ENCODE measurements at regions not wholly inside any gene's neighbourhood (a gene's known extent, or its start where the extent isn't known, plus 50 kb on each side); places are given as distances from the start of the nearest gene placed in this dataset.
"Not testable (repeated sequence)": the region's sequence is repeated elsewhere in the genome, so short reads cannot be mapped to it uniquely, and the experiment has no call there.

DNA sequence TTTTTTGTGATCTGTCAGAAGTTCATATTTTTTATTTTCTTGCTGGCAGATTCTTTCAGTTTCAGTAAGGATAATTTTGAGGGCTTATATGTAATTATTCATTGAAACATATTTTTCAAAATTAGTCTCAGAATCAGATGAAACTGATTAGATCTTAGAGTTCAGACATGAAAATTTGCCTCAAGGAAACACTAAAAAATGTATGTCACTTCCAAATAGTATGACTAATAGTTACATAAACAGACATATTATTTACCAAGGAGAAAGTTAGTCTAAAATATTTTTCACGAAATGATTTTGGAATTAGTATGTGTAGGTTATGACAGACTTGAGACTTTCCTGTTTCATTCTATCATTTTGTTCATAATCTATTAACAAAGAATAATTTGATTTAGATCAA lies 628.6 kb downstream of the CCDC85A start:
- no peak for DNase-seq

DNA sequence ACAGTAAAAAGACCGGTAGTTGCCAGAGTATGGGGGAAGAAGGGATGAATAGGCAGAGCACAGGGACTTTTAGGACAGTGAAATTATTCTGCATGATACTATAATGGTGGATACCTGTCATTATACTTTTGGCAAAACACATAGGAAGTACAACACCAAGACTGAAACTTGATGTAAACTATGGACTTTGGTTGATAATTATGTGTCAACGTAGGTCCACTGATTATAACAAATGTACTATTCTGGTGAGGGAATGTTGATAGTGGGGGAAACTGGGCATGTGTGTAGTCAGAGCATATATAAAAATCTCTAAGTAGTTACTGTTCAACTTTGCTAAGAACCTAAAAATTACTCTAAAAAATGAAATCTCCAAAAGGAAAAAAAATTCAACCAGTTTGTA lies 629.7 kb downstream of the CCDC85A start:
- no peak for DNase-seq

DNA sequence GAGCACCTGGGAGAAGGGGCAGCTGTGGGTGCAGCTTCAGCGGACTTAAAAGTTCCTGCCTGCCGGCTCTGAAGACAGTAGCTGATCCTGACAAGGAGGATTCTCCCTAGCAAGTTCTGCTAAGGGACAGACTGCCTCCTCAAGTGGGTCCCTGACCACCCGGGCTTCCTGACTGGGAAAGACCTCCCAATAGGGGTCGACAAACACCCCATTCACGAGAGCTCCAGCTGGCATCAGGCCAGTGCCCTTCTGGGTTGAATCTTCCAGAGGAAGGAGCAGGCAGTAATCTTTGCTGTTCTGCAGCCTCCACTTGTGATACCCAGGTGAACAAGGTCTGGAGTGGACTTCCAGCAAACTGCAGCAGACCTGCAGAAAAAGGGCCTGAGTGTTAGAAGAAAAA lies 632.9 kb downstream of the CCDC85A start:
- DNase-seq: no peak

DNA sequence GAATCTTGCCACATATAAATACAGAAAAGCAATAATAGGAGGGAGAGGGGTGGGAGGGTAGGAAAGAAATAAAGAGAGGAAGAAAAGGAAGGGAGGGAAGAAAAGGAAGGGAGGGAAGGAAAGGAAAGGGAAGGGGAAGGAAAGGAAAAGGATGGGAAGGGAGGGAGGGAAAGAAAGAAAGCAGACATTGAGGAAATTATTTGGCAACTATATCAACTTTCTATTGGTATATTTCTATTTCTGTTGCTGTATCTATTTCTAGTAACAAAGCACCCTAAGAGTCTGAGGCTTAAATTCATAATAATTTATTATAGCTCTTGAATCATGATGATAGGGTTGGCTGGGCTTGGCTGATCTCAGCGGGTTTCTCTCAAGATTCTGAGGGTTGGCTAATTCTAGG lies 648.0 kb downstream of the CCDC85A start:
- DNase-seq: no peak

DNA sequence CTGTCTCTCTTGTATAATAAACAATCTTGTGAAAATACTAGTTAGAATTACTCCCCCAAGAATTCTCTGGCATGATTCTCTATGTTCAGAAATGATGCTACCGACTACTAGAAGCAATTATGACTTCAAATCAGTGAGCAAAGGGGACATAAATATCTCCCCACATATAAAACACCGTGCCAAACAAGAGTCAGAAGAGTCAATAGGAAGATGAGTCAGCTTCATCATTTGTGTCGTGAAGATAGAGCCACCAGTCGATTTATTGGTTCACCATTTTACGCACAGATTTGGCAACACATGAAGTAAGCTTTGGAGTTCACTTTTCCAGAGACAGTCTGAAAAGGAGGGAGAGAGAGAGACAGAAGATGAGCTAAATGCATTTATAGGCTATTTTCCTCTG lies 650.9 kb downstream of the CCDC85A start:
- no peak for DNase-seq

DNA sequence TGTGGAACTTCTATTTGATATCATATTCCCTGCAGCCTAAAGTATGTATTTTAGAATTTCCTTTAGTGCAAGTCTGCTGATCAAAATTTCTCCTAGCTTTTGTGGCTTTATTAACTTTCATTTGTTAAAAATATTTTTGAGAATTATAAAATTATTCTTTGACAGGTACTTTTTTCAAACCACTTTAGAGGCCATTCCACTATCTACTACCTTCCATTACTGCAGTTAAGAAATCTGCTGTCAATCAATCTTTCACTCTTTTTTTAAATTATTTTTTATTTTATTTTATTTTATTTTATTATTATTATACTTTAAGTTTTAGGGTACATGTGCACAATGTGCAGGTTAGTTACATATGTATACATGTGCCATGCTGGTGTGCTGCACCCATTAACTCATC lies 656.2 kb downstream of the CCDC85A start:
- not testable (repeated sequence) for DNase-seq

DNA sequence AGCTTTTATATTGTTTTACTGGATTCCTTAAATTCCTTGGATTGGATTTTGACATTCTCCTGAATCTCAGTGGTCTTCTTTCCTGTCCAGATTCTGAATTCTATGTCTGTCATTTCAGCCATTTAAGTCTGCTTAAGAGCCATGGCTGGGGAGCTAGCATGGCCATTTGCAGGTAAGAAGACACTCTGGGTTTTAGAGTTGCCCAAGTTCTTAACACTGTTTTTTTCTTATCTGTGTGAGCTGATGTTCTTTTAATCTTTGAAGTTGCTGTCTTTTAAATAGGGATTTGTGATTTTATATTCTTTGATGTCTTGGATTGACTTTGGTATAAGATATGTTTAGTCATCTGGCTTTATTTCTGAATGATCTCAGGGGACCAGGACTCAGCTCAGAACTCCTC lies 677.2 kb downstream of the CCDC85A start:
- no peak for DNase-seq

DNA sequence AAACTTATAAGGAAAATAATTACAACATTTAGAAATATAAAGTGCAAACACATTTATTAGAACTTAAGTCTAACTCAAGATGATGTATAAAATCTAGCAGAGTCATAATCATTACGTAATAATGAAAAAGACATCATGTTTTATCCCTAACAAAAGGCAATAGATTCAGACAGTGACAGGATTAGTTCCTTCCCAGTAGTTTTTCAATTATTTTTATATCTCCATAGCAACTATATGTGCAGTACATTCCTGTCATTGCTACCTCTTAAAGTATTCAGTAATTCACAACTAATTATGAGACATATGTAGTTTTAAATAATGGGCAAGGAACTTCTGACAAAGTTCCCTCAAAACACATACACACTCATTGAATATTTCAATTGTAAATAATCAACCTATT lies 687.9 kb downstream of the CCDC85A start:
- DNase-seq: no peak

DNA sequence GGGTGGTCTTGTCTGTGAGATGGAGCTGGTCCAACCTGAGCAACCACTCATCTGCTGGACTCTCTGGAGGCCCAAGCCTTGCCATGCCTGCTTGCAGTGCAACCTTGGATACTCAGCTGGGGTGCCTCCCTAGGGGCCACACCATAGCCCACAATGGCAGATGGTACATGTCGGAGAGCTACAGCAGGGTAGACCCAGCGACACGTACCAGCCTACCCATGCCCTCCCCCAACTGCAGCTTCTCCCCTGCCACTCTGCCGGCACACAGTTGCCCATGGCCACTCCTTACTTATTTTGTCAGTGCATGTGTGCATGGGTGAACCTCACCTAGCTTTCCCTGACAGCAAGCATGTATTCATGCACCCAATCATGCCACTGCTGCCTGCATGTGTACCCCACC lies 690.9 kb downstream of the CCDC85A start:
- no peak for DNase-seq

DNA sequence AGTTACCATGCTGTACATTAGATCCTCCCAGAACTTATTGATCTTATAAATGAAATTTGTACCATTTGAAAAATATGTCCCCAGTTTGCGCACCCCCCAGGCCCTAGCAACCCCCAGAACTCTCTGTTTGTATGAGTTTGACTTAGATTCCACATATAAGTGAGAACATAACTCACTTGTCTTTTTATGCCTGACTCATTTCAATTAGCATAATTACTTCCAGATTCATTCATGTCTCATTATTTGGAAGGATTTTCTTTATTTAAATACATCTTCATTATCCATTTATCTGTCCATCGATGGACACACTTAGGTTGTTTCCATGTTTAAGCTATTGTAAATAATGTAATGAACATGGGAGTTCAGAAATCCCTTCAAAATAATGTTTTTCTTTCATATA lies 705.9 kb downstream of the CCDC85A start:
- no peak for DNase-seq

DNA sequence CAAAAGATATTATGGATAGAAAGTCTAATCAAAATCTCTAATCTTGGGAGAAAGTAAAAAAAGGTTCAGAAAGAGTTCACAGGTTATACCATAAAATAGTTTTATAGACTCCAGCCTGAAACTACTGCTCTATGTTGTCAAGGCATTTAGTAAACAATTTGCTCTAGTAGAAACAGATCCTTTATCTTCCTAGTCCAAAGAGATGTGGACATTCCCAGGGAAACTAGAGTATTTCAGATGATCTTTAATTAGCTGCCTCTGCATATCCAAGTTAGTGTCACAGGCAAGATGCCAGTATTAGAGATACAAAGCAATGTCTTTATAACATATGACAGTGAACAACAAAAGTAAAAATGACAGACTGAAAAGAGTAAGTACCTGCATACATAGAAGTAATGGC lies 708.6 kb downstream of the CCDC85A start:
- no peak for DNase-seq

DNA sequence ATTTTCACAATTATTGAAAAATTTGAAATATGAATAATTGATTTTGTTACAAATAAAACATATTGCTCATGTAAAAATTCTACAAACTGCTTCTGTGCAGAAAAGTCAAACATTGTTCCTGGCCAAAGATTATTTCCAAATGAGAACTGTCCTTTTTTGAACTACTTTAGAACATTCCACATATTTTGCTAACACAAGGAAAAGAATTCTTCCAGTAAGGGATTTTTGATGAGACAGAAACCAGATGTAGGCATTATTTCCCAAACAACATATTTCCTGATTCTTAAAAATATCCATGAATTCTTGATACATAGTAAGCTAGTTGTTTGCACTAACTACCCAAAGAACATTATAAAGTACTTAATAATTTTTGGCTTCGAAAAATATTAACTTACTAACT lies 715.2 kb downstream of the CCDC85A start:
- DNase-seq: no peak

DNA sequence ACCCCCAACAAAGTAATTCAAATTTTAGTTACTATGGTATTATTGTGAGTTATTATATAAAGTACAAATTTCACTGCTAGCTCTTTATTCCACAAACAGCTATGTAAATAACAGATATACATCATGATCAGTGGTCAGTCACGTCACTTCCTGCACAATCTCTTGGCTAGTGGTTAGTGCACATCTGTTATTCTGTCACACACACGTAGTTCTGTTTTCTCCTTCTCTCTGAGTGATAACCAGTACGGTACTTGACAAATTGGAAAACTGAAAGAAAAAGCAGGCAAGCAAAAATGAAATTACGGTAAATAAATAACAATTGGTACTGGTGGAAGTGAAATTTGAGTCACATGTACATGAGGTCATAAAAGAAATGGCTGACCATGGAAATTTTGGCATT lies 728.7 kb downstream of the CCDC85A start:
- no peak for DNase-seq

DNA sequence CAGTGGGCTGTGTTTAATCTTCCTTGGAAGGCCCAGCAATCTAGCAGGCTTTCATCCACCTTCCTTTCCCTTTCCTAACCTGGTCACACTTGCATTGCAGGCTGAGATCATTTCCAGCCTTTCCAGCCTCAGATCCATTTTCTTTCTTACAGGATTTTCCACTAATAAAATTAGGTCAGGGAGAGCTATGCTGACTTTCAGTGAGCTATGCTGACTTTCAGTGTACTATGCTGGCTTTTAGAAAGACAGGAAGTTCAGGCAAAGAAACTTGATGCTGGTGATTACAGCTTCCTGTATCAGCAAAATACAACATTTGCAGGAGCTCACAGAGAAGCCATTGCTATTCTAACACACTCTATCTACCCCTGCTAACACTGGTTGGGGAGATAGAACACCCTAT lies 735.0 kb downstream of the CCDC85A start:
- DNase-seq: no peak

DNA sequence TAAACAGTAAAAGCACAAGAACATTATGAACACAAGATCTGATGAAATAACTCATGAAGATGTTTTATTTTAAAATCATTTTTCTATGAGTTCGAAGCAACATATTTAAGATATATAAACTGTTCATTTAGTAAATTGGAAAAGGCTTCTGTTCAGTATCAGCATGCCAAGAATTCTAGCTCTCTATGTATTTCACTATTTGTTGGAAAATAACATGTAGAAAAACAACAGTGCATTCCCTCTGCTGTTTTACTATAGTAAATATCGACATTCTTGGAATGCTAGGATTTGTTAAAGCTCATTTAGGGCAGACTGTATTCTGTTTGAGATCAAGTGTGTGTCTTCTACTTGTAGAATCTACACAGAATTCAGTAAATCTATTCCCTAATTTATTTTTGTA lies 750.2 kb downstream of the CCDC85A start:
- no peak for DNase-seq

DNA sequence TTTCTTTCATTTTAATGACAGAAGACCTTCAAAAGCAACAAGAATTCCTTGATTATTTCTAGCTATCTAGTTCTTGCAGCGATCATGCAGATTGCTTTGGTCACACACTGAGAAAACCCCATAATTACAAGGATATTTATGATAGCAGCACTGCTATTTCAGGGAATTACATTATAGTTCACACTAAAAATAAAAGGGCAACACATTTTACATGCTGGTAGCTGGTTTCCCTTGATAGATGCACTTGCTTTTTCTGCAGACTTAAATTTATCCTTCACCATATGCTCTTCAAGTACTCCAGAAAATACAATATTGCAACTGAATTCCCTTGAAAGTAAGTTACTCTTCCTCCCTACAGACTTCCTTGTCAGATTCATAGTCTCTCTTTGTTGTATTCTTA lies 751.1 kb downstream of the CCDC85A start:
- DNase-seq: no peak

DNA sequence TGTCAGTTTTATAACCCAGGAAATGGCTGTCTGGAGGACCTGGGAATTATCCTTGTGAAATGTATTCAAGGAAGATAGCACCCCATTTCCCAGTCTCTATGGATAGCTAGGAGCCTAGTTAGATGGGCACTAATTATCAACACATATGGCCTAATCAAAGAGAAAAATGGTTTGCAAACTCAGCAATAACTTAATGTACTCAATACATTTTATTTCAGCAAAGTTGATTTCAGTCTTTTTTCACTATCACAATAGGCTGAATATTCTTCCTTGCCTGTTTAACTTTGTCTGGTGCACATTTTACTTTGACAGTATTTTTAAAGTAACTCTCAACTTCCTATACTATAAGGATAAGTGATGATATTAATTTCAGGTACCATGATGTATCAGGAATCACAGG lies 756.3 kb downstream of the CCDC85A start:
- no peak for DNase-seq

DNA sequence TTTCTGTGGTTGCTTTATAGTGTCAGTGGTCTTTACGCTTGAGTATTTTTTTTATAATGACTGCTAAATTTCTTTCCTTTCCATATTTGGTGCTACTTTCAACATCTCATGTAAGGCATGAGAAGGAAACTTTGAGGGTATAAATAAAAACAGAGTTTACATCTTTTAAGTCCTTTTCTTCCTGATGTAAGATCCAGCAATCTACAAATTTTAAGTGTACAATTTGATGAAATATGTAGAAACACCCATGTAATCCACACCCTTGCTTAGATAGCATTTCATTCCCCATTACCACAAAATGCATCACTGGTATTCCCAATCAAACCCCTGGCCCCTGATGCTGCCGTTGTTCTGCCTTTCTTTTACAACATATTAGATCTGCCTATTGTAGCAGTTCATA lies 769.1 kb downstream of the CCDC85A start:
- no peak for DNase-seq

DNA sequence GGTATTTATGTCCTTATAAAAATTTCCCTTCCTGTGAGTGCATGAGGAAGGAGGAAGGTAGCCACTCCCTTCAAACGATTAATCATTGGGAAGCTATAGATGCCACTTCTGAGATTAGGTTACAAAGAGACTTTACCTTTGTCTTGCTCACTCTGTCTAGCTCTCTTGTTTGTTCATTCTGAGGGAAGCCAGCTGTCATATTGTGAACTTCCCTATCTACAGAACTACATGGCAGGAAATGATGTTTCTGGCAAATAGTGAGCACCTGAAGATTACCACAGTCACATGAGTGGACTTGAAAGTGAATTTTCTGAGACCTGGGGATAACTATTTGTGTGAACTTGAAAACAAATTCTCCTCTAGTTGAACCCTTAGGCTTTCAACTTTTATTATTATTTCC lies 776.8 kb downstream of the CCDC85A start:
- no peak for DNase-seq

DNA sequence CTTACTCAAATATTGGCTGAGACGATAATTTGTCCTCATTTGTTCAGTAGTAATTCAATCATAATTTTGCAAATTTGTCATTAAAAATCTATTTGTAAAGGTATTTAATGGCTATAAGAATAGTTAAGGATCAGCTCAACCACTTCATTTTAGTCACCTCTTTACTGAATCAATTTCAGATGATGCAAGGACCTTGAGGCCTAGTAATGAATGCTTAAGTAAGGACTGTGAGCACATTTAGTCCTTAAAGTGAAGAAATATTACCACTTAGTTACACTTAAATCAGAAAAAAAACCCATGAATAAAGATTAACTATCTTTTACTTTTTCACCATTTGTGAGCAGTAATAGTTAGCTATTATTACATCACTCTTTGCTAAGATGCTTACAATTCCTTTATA lies 778.9 kb downstream of the CCDC85A start:
- DNase-seq: no peak

DNA sequence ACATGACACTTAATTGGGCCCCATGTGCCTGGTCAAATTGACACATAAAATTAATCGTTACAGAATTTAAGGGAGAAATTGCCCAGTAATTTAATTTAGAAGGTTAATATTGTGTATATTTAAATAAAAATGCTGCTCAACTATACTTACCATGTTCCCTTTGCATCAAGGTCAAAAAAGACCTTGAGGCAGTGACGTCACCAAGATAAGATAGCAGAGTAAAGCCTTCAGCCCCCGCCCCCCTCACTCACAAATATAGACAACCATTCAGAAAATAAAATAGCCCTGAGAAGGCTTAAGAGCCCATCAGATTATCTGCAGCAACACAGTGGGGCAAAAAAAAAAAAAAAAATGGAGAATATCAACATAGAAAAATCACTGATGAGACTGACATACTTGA lies 785.7 kb downstream of the CCDC85A start:
- DNase-seq: no peak

DNA sequence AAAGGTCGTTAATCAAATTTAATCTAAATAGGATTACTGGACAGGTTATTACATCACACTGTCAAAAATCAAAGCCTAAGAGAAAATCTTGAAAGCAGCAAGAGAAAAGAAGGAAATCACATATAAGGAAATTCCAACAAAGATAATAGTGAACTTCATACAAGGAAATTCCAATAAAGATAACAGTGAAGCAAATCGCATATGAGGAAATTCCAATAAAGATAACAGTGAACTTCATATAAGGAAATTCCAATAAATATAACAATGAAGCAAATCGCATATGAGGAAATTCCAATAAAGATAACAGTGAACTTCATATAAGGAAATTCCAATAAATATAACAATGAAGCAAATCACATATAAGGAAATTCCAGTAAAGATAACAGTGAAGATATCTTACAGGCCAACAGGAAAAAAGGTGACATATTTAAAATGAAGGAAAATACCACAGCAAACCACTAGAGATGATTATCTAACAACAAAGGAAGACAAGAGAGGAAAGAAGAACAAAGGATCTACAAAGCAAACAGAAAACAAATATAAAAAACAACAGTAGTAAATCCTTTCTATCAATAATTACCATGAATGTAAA lies 787.7 kb downstream of the CCDC85A start:
- no peak for DNase-seq

DNA sequence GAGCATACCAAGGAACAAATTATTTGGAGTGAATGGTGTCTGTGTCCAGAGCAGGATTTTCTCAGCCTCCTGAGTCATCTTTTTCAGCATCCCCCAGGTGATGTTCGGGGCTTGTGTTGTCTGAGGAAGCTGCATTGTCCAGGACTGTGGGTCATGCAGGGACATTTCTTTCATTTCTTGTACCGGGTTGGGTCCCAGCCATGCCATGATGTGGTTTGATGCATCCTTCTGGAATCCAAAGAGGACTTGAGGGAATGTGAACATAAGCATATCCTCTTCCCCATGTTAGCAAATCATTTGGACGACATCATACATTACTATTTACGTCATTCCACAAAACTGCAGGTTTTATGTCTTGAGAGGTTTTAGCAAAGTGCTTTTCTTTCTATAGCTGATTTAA lies 797.8 kb downstream of the CCDC85A start:
- DNase-seq: no peak

DNA sequence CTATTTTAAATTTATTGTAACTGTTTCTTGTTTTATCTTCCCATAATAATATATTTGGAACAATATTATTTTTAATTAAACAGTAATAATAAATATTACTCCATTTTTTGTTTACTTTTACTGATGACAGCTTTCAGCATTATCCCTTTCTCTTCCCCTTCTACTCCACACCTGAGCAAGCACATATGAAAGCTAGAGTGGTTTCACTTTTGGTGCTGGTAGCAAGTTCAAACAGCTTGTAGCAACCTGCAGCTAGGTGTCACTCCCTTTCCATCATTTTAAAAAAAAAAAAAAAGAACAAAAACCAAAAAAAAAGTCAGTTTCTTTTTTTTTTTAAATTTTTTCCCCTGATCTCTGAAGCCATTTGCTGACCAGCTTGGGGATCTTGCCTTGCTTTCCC lies 801.8 kb downstream of the CCDC85A start:
- DNase-seq: no peak

DNA sequence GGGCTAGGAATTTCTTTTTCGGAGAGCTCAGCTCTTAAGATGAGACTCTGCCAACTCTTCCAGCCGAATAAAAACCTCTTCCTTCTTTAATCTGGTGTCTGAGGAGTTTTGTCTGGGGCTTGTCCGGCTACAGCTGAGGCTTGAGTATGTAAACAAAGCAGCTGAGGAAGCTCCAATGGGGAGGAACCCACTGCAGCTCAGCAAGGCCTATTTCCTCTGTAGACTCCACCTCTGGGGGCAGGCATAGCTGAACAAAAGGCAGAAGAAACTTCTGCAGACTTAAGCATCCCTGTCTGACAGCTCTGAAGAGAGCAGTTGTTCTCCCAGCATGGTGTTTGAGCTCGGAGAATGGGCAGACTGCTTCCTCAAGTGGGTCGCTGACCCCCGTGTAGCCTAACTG lies 838.7 kb downstream of the CCDC85A start:
- no peak for DNase-seq

All from SW 1271 (cell line).